Gastroesophageal sphincter (tissue), 4 donors: ENCODE measurements at regions not wholly inside any gene's neighbourhood (a gene's known extent, or its start where the extent isn't known, plus 50 kb on each side); places are given as distances from the start of the nearest gene placed in this dataset.

ENCODE experiments used
- ATAC-seq: fragments of 150-250 bp; one replicate; pipeline ENCODE4 v1.9.1; 2016; ENCODE audit warnings: mild to moderate bottlenecking, moderate library complexity
- H3K27ac ChIP-seq, 4 donors: fragments of 200-600 bp; sonication (generic) in 3 of 4; 1 replicate in 3 of 4; 2 replicates in 1 of 4; pipeline ENCODE4 v1.5.1; 2016 to 2019
- H3K27me3 ChIP-seq: fragments of 200-600 bp; sonication (generic); one replicate; pipeline ENCODE4 v1.5.1; 2019
- H3K36me3 ChIP-seq, 2 donors: fragments of 200-600 bp; sonication (generic); one replicate each; pipeline ENCODE4 v1.5.1; 2019; ENCODE audit warnings: control low read depth in 1 of 2
- H3K4me1 ChIP-seq, 3 donors: fragments of 200-600 bp; sonication (generic); 1 replicate in 2 of 3; 2 replicates in 1 of 3; pipeline ENCODE4 v1.5.1; 2016 to 2019; ENCODE audit warnings: control low read depth in 2 of 3
- H3K4me3 ChIP-seq, 2 donors: fragments of 200-600 bp; sonication (generic); one replicate each; pipeline ENCODE4 v1.5.1; 2019; ENCODE audit warnings: mild to moderate bottlenecking in 1 of 2, moderate library complexity in 1 of 2
- H3K9me3 ChIP-seq, 3 donors: fragments of 200-600 bp; sonication (generic); one replicate each; pipeline ENCODE4 v1.5.1; 2017 to 2019; ENCODE audit warnings: control low read depth in 2 of 3
- CTCF ChIP-seq, 4 experiments: fragments of 200-600 bp in 2 of 4; fragments of 450-650 bp in 2 of 4; sonication (generic) in 1 of 4; IDR thresholded peaks; one replicate each; pipeline ENCODE4 v1.5.1; 2017 to 2019; ENCODE audit warnings: antibody characterized with exemption in 4 of 4, mild to moderate bottlenecking in 2 of 4, moderate library complexity in 2 of 4
- EP300 ChIP-seq: sonication (generic); formaldehyde crosslinking; IDR thresholded peaks from one replicate; pipeline ENCODE4 v1.6.1; 2017; ENCODE audit warnings: antibody characterized with exemption, mild to moderate bottlenecking
- POLR2A ChIP-seq, 2 donors: fragments of 450-650 bp; IDR thresholded peaks; one replicate each; pipeline ENCODE4 v1.6.1; 2017; ENCODE audit warnings: antibody characterized with exemption in 2 of 2, mild to moderate bottlenecking in 2 of 2, moderate library complexity in 1 of 2
- POLR2AphosphoS5 ChIP-seq: sonication (generic); formaldehyde crosslinking; IDR thresholded peaks from one replicate; pipeline ENCODE4 v1.6.1; 2017; ENCODE audit warnings: antibody characterized with exemption
- WGBS, 2 donors: methylation state at CpG; one replicate each; pipeline ENCODE4 v1.1.5; 2018; ENCODE audit warnings: low coverage in 1 of 2; 5-methylcytosine and 5-hydroxymethylcytosine counted together

GRCh38 chr2:240300840-240301239 lies 134.6 kb upstream of the GPC1 start:
- no peaks in the 10 kb centered on the region for H3K36me3 ChIP-seq
- no peaks in the 10 kb centered on the region for H3K27me3 ChIP-seq
- no peak for TF ChIP-seq EP300
- 90% methylated on average over 5 of the region's 8 CpGs; no CpG with 5 or more reads in 1 of the 2 donors for WGBS, 2 donors
- no peak overlapping the region for H3K27ac ChIP-seq
- H3K4me3 ChIP-seq: no peak overlapping the region
- no peaks in the 10 kb centered on the region for H3K9me3 ChIP-seq
- ATAC-seq: no peak
- no peaks in the 10 kb centered on the region for H3K4me1 ChIP-seq

- Histone ChIP-seq H3K4me1 (no peaks in the 10 kb centered on the region), H3K36me3 (no peaks in the 10 kb centered on the region), H3K4me3 (no peak overlapping the region), H3K9me3 (no peaks in the 10 kb centered on the region), H3K27ac (no peak overlapping the region), H3K27me3 (no peaks in the 10 kb centered on the region)
- 80 to 96% methylated on average over 5 to 8 of the region's 13 CpGs for WGBS, 2 donors
- no peak for TF ChIP-seq CTCF (IDR thresholded peaks at IDR 0.05)
- TF ChIP-seq POLR2AphosphoS5: no peak
- no peak for ATAC-seq
These were observed 134.1 kb upstream of the GPC1 start for GRCh38 chr2:240301256-240301795.

GRCh38 chr2:240302041-240302440 lies 133.4 kb upstream of the GPC1 start:
- Histone ChIP-seq H3K36me3 (no peaks in the 10 kb centered on the region), H3K4me1 (no peaks in the 10 kb centered on the region), H3K4me3 (no peak overlapping the region), H3K27me3 (no peaks in the 10 kb centered on the region), H3K27ac (no peak overlapping the region), H3K9me3 (no peaks in the 10 kb centered on the region)
- TF ChIP-seq EP300 (no peak), POLR2A (IDR thresholded peaks at IDR 0.05) (no peak), CTCF (IDR thresholded peaks at IDR 0.05) (no peak)
- no peak for ATAC-seq
- 100% methylated on average over 1 of the region's 5 CpGs; no CpG with 5 or more reads in 1 of the 2 donors for WGBS, 2 donors

GRCh38 chr2:240302933-240303595 lies 132.4 kb upstream of the GPC1 start:
- TF ChIP-seq EP300 (no peak), CTCF (IDR thresholded peaks at IDR 0.05) (no peak), POLR2AphosphoS5 (no peak), POLR2A (IDR thresholded peaks at IDR 0.05) (no peak)
- no peak overlapping the region for H3K4me3 ChIP-seq
- H3K9me3 ChIP-seq: no peaks in the 10 kb centered on the region
- ATAC-seq: no peak
- H3K36me3 ChIP-seq: no peaks in the 10 kb centered on the region
- 88% methylated on average over 1 of the region's 2 CpGs; no CpG with 5 or more reads in 1 of the 2 donors for WGBS, 2 donors
- no peak overlapping the region for H3K27ac ChIP-seq
- H3K4me1 ChIP-seq: no peaks in the 10 kb centered on the region
- H3K27me3 ChIP-seq: no peaks in the 10 kb centered on the region

GRCh38 chr2:240303896-240304745 lies 131.3 kb upstream of the GPC1 start:
- Histone ChIP-seq H3K4me1 (no peaks in the 10 kb centered on the region), H3K4me3 (no peak overlapping the region), H3K27me3 (no peaks in the 10 kb centered on the region), H3K9me3 (no peaks in the 10 kb centered on the region), H3K36me3 (no peaks in the 10 kb centered on the region), H3K27ac (no peak overlapping the region)
- TF ChIP-seq POLR2AphosphoS5 (no peak), POLR2A (IDR thresholded peaks at IDR 0.05) (no peak), CTCF (IDR thresholded peaks at IDR 0.05) (no peak), EP300 (no peak)
- no peak for ATAC-seq
- WGBS, 2 donors: 71 to 78% methylated on average over 4 to 15 of the region's 25 CpGs
